ENCODE measurements at regions not wholly inside any gene's neighbourhood (a gene's known extent, or its start where the extent isn't known, plus 50 kb on each side); places are given as distances from the start of the nearest gene placed in this dataset.

- TF ChIP-seq POLR2A (IDR thresholded peaks at IDR 0.05; ENCODE audit: extremely low read depth, insufficient read length) (no peak), MYC (IDR thresholded peaks at IDR 0.05; ENCODE audit: low read depth, low read length) (no peak), MAX (IDR thresholded peaks at IDR 0.05; ENCODE audit: low read depth, low read length) (no peak)
- TF ChIP-seq, protein P1, sequence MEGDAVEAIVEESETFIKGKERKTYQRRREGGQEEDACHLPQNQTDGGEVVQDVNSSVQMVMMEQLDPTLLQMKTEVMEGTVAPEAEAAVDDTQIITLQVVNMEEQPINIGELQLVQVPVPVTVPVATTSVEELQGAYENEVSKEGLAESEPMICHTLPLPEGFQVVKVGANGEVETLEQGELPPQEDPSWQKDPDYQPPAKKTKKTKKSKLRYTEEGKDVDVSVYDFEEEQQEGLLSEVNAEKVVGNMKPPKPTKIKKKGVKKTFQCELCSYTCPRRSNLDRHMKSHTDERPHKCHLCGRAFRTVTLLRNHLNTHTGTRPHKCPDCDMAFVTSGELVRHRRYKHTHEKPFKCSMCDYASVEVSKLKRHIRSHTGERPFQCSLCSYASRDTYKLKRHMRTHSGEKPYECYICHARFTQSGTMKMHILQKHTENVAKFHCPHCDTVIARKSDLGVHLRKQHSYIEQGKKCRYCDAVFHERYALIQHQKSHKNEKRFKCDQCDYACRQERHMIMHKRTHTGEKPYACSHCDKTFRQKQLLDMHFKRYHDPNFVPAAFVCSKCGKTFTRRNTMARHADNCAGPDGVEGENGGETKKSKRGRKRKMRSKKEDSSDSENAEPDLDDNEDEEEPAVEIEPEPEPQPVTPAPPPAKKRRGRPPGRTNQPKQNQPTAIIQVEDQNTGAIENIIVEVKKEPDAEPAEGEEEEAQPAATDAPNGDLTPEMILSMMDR (IDR thresholded peaks at IDR 0.05; ENCODE audit: low read depth, low read length): no peak
- no peak for DNase-seq (ENCODE audit: low read depth)
- H3K4me3 ChIP-seq (ENCODE audit: low read depth, low read length): no peak overlapping the region
Observed at GRCh38 chr13:107851670-107852069, 363.7 kb downstream of the LIG4 start.

- no peak for DNase-seq (ENCODE audit: low read depth)
- TF ChIP-seq POLR2A (IDR thresholded peaks at IDR 0.05; ENCODE audit: extremely low read depth, insufficient read length): no peak
- TF ChIP-seq, protein P1 (IDR thresholded peaks at IDR 0.05; ENCODE audit: low read depth, low read length): no peak
- TF ChIP-seq MAX (IDR thresholded peaks at IDR 0.05; ENCODE audit: low read depth, low read length): no peak
- no peak for TF ChIP-seq MYC (IDR thresholded peaks at IDR 0.05; ENCODE audit: low read depth, low read length)
- H3K4me3 ChIP-seq (ENCODE audit: low read depth, low read length): no peak overlapping the region
Observed at GRCh38 chr13:107847406-107847805, 367.9 kb downstream of the LIG4 start.

- TF ChIP-seq, protein P1 (IDR thresholded peaks at IDR 0.05; ENCODE audit: low read depth, low read length): no peak
- TF ChIP-seq POLR2A (IDR thresholded peaks at IDR 0.05; ENCODE audit: extremely low read depth, insufficient read length) (no peak), MYC (IDR thresholded peaks at IDR 0.05; ENCODE audit: low read depth, low read length) (no peak), MAX (IDR thresholded peaks at IDR 0.05; ENCODE audit: low read depth, low read length) (no peak)
- H3K4me3 ChIP-seq (ENCODE audit: low read depth, low read length): no peak overlapping the region
- DNase-seq (ENCODE audit: low read depth): no peak
Observed at GRCh38 chr13:107846642-107847041, 368.7 kb downstream of the LIG4 start.

DNA sequence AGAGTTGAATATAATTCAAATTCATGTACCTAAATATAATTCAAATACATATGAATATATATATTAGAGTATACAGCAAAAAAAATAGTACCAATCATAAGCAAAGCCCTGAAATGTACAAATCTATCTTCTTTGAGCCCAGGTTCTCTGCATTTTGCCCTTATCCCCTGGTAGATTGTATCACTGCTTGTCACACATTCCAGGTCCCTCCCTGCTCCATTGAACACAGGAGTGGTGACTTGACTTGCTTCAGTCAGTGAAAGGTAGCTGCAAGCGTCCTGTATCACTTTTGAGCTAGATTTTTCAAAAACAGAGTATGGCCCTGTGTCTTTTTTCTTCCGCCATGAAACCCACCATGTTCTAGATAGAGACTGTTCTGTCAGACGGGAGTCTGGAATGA lies 369.4 kb downstream of the LIG4 start:
- no peak for TF ChIP-seq MYC (IDR thresholded peaks at IDR 0.05; ENCODE audit: low read depth, low read length)
- no peak for TF ChIP-seq POLR2A (IDR thresholded peaks at IDR 0.05; ENCODE audit: extremely low read depth, insufficient read length)
- TF ChIP-seq, protein P1 (IDR thresholded peaks at IDR 0.05; ENCODE audit: low read depth, low read length): no peak
- TF ChIP-seq MAX (IDR thresholded peaks at IDR 0.05; ENCODE audit: low read depth, low read length): no peak
- H3K4me3 ChIP-seq (ENCODE audit: low read depth, low read length): no peak overlapping the region
- DNase-seq (ENCODE audit: low read depth): no peak

DNA sequence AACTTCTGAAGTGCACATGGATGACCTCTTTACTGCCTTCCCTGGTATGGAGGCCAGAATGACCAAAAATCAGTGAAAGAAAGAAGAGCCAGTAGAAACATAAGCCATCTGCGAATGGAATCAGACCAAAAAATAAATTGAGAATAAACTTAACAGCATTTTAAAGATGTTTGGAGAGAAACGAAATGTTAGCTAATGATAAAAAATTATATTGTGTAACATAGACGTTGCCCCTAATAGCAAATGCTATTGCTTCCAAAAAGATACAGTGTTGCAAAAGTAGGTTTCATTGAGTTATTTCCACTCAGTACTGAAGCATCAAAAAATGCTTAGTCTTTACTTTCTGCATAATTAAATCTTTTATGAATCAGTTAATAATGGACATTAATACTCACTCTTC lies 371.7 kb downstream of the LIG4 start:
- no peak for DNase-seq (ENCODE audit: low read depth)
- TF ChIP-seq, protein P1 (IDR thresholded peaks at IDR 0.05; ENCODE audit: low read depth, low read length): no peak
- no peak for TF ChIP-seq POLR2A (IDR thresholded peaks at IDR 0.05; ENCODE audit: extremely low read depth, insufficient read length)
- TF ChIP-seq MYC (IDR thresholded peaks at IDR 0.05; ENCODE audit: low read depth, low read length): no peak
- no peak for TF ChIP-seq MAX (IDR thresholded peaks at IDR 0.05; ENCODE audit: low read depth, low read length)
- H3K4me3 ChIP-seq (ENCODE audit: low read depth, low read length): no peak overlapping the region

DNA sequence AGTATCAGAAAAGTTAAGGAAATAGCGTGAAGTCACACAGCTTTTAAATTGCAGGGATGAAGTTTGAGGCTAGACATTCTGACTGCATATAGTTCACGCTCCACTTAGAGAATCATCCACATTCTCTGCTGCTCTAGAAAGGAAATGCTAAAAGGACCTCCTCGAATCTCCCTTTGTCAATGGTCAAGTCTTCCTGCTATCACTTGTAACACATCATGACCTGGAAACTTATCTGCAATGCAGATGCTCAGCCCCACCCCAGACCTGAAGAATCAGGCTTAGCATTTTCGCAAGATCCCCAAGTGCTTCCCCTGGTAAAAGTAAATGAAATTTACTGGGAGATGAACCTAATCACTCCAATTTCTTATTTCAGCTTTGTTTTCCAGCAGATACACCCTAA lies 372.1 kb downstream of the LIG4 start:
- TF ChIP-seq MAX (IDR thresholded peaks at IDR 0.05; ENCODE audit: low read depth, low read length): no peak
- TF ChIP-seq MYC (IDR thresholded peaks at IDR 0.05; ENCODE audit: low read depth, low read length): no peak
- no peak for TF ChIP-seq POLR2A (IDR thresholded peaks at IDR 0.05; ENCODE audit: extremely low read depth, insufficient read length)
- TF ChIP-seq, protein P1 (IDR thresholded peaks at IDR 0.05; ENCODE audit: low read depth, low read length): no peak
- no peak overlapping the region for H3K4me3 ChIP-seq (ENCODE audit: low read depth, low read length)
- no peak for DNase-seq (ENCODE audit: low read depth)

Measured in NB4 (cell line).